GM13977 (cell line): ENCODE measurements at regions not wholly inside any gene's neighbourhood (a gene's known extent, or its start where the extent isn't known, plus 50 kb on each side); places are given as distances from the start of the nearest gene placed in this dataset.

Experiments used
- DNase-seq: peaks from one replicate; pipeline ENCODE4 v3.0.0; 2012; ENCODE audit warnings: low spot score
- CTCF ChIP-seq: IDR thresholded peaks from 2 replicates; pipeline ENCODE4 v1.5.1; 2012; ENCODE audit warnings: mild to moderate bottlenecking, control low read depth; ENCODE audit not compliant: insufficient read depth; ENCODE audit errors: extremely low read depth, missing control alignments
- in situ Hi-C: fragments of 300-500 bp; cut with MboI; formaldehyde crosslinking; loops from one replicate; pipeline ENCODE4 v1.12.0; 2022; ENCODE audit warnings: low sequenced_read_pairs, low pct_unique_long_range_greater_than_20kb, mixed read lengths, inconsistent platforms; ENCODE audit not compliant: unreplicated experiment

GRCh38 chr5:57893926-57894325, 411.3 kb upstream of the ACTBL2 start:
- no peak for DNase-seq
- TF ChIP-seq CTCF, result no peak
- in situ Hi-C loops, result loop anchor here (25.0 kb wide), 1 partner anchor 568 kb away; the partner anchor contains the start of gene PLK2

- TF ChIP-seq CTCF, result no peak
- in situ Hi-C loops, result loop anchor here (25.0 kb wide), 1 partner anchor 571 kb away; the partner anchor contains the start of gene PLK2
- DNase-seq, result no peak
These were observed 408.8 kb upstream of the ACTBL2 start for GRCh38 chr5:57891443-57891842.

- TF ChIP-seq CTCF, result no peak
- in situ Hi-C loops, result loop anchor here (25.0 kb wide), 1 partner anchor 573 kb away; the partner anchor contains the start of gene PLK2
- no peak for DNase-seq
These were observed 406.9 kb upstream of the ACTBL2 start for GRCh38 chr5:57889558-57889957.

GRCh38 chr5:57887851-57888621, 405.4 kb upstream of the ACTBL2 start:
- no peak for TF ChIP-seq CTCF

GRCh38 chr5:57884346-57885102, 401.9 kb upstream of the ACTBL2 start:
- no peak for DNase-seq
- TF ChIP-seq CTCF, result no peak
- in situ Hi-C loops, result loop anchor here (25.0 kb wide), 1 partner anchor 578 kb away; the partner anchor contains the start of gene PLK2

More at GRCh38 chr5:57887851-57888621, 405.4 kb upstream of the ACTBL2 start:
- in situ Hi-C loops, result loop anchor here (25.0 kb wide), 1 partner anchor 574 kb away; the partner anchor contains the start of gene PLK2
- DNase-seq, result no peak

- TF ChIP-seq CTCF, result no peak
- in situ Hi-C loops, result loop anchor here (25.0 kb wide), 1 partner anchor 582 kb away; the partner anchor contains the start of gene PLK2
- DNase-seq, result no peak
These were observed 397.6 kb upstream of the ACTBL2 start for GRCh38 chr5:57880216-57880615.
